ENCODE measurements at regions not wholly inside any gene's neighbourhood (a gene's known extent, or its start where the extent isn't known, plus 50 kb on each side); places are given as distances from the start of the nearest gene placed in this dataset.

DNA sequence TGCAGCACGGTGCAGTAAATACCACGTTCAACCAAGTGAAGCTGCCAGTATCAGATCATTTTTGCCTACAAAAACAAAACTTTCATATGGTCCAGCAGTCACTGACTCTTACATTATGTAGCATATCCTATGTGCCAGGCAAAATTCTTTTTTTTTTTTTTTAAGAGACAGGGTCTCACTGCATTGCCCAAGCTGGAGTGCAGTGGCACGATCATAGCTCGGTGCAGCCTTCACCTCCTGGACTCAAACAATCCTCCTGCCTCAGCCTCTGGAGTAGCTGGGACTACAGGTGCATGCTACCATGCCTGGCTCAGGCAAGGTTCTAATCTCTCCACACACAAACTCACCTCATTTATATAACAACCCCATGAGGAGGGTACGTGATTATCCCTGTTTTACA, 208.6 kb upstream of the JARID2 start:
- TF ChIP-seq, protein P1, sequence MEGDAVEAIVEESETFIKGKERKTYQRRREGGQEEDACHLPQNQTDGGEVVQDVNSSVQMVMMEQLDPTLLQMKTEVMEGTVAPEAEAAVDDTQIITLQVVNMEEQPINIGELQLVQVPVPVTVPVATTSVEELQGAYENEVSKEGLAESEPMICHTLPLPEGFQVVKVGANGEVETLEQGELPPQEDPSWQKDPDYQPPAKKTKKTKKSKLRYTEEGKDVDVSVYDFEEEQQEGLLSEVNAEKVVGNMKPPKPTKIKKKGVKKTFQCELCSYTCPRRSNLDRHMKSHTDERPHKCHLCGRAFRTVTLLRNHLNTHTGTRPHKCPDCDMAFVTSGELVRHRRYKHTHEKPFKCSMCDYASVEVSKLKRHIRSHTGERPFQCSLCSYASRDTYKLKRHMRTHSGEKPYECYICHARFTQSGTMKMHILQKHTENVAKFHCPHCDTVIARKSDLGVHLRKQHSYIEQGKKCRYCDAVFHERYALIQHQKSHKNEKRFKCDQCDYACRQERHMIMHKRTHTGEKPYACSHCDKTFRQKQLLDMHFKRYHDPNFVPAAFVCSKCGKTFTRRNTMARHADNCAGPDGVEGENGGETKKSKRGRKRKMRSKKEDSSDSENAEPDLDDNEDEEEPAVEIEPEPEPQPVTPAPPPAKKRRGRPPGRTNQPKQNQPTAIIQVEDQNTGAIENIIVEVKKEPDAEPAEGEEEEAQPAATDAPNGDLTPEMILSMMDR (IDR thresholded peaks at IDR 0.05; ENCODE audit: insufficient read depth, low read depth, low read length): no peak
- no peak for TF ChIP-seq EZH2 (IDR thresholded peaks at IDR 0.05; ENCODE audit: insufficient read depth, low read length)
